Choroid plexus epithelial cell (primary cell): ENCODE measurements at regions not wholly inside any gene's neighbourhood (a gene's known extent, or its start where the extent isn't known, plus 50 kb on each side); places are given as distances from the start of the nearest gene placed in this dataset.

Experiments used
- DNase-seq: peaks from one replicate; pipeline ENCODE4 v3.0.0-alpha.2; 2010; ENCODE audit warnings: low read depth
- H3K4me3 ChIP-seq: 2 replicates; pipeline ENCODE4 v1.5.1; 2011; ENCODE audit warnings: low read depth, mild to moderate bottlenecking, control low read depth, low read length, moderate library complexity
- CTCF ChIP-seq: conservative IDR thresholded peaks from 2 replicates; pipeline ENCODE4 v1.5.1; 2011; ENCODE audit warnings: low read depth, mild to moderate bottlenecking, control low read depth, inconsistent platforms, low read length, moderate library complexity

GRCh38 chr2:239530749-239531316 lies 130.0 kb upstream of the HDAC4 start:
- no peak for DNase-seq
- TF ChIP-seq CTCF: no peak
- H3K4me3 ChIP-seq: no peak overlapping the region

- DNase-seq: no peak
- no peak for TF ChIP-seq CTCF
- no peak overlapping the region for H3K4me3 ChIP-seq
Observed at GRCh38 chr2:239529313-239530015, 128.6 kb upstream of the HDAC4 start.

GRCh38 chr2:239528883-239529282 lies 128.1 kb upstream of the HDAC4 start:
- no peak overlapping the region for H3K4me3 ChIP-seq
- DNase-seq: no peak
- no peak for TF ChIP-seq CTCF

GRCh38 chr2:239528146-239528545 lies 127.3 kb upstream of the HDAC4 start:
- no peak overlapping the region for H3K4me3 ChIP-seq
- DNase-seq: no peak
- TF ChIP-seq CTCF: no peak

- no peak for DNase-seq
- TF ChIP-seq CTCF: no peak
- no peak overlapping the region for H3K4me3 ChIP-seq
Observed at GRCh38 chr2:239526666-239527415, 126.0 kb upstream of the HDAC4 start.

- DNase-seq: no peak
- TF ChIP-seq CTCF: no peak
- H3K4me3 ChIP-seq: no peak overlapping the region
Observed at GRCh38 chr2:239526038-239526437, 125.2 kb upstream of the HDAC4 start.
